ENCODE measurements at regions not wholly inside any gene's neighbourhood (a gene's known extent, or its start where the extent isn't known, plus 50 kb on each side); places are given as distances from the start of the nearest gene placed in this dataset.

DNA sequence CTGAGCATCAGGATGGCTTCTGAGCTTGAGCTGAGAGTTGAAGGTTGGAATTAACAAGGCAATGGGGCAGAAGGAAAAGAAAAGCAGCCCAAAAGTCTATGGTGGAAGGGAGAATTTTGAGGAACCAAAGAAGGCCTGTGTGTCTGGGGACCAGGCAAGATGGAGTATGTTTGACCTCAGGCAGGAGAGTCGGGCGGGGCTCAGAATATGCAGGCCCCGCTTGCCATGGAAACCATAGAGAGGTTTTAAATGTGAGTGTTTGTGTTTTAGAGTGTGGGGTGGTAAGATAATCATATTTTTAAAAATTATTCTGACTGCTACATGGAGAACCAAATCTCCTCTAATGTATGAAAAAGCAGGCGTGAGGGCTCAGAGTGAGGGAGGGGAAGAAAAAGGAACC lies 174.0 kb upstream of the PPP2R2B start:
- Histone ChIP-seq H3K27me3 (peaks cover 5% of the 10 kb centered on the region), H3K4me3 (no peak overlapping the region), H3K4me1 (ENCODE audit: insufficient read depth) (no peaks in the 10 kb centered on the region), H3K27ac (no peak overlapping the region), H3K4me2 (no peak overlapping the region), H3K9me3 (ENCODE audit: low read depth) (no peaks in the 10 kb centered on the region), H4K20me1 (ENCODE audit: insufficient read depth, poor library complexity, severe bottlenecking) (no peaks in the 10 kb centered on the region), H3K9me2 (replicated peaks; ENCODE audit: insufficient read depth) (no peaks in the 10 kb centered on the region), H3K36me3 (replicated peaks; ENCODE audit: insufficient read depth, low read depth) (no peaks in the 10 kb centered on the region), H2AFZ (no peak overlapping the region), H3K79me2 (no peaks in the 10 kb centered on the region)
- TF ChIP-seq, protein P1, sequence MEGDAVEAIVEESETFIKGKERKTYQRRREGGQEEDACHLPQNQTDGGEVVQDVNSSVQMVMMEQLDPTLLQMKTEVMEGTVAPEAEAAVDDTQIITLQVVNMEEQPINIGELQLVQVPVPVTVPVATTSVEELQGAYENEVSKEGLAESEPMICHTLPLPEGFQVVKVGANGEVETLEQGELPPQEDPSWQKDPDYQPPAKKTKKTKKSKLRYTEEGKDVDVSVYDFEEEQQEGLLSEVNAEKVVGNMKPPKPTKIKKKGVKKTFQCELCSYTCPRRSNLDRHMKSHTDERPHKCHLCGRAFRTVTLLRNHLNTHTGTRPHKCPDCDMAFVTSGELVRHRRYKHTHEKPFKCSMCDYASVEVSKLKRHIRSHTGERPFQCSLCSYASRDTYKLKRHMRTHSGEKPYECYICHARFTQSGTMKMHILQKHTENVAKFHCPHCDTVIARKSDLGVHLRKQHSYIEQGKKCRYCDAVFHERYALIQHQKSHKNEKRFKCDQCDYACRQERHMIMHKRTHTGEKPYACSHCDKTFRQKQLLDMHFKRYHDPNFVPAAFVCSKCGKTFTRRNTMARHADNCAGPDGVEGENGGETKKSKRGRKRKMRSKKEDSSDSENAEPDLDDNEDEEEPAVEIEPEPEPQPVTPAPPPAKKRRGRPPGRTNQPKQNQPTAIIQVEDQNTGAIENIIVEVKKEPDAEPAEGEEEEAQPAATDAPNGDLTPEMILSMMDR (IDR thresholded peaks at IDR 0.05; ENCODE audit: poor library complexity): no peak
- TF ChIP-seq EZH2phosphoT487 (IDR thresholded peaks at IDR 0.05; ENCODE audit: low read depth, severe bottlenecking, unreplicated experiment) (no peak), EZH2 (IDR thresholded peaks at IDR 0.05; ENCODE audit: borderline replicate concordance) (no peak)
- WGBS (ENCODE audit: low lambda C conversion rate, missing lambda C conversion rate): 98% methylated on average over 4 of the region's 4 CpGs
- DNase-seq (ENCODE audit: low spot score): no peak

DNA sequence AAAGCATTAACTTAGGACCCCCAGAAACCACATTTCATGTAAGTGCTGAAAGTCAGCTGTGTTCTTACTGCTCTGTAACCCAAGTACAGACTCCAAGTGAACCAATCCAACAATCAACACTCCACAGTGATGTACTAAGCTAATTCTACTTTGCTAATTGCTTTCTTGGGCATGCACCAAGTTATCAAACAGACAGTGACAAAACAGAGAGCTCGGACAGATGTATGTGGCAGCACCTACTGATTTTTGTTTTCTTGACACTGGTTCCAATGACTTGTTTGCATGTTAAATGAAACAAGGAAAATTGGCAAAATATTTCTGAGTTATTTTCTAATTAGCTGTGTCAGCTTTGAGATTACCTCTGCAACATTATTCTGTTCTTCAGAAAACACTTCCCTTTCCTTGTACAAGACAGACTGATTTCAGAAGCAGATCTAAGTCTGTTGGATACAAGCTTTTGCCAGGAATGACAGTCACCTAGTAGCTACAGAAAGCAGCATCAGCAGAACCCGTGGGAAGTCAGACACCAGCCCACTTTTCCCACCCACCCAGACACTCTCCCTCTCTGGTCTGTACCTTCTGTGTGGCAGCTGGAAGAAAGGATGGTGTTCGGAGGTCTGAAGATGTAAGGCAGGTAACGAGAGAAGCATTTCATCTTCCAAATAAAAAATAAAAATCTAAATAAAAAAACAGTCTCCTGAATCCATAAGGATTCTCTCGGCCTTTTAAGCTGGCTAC lies 176.7 kb upstream of the PPP2R2B start:
- no peaks in the 10 kb centered on the region for H3K36me3 ChIP-seq (replicated peaks; ENCODE audit: insufficient read depth, low read depth)
- 70% methylated on average over 5 of the region's 5 CpGs for WGBS (ENCODE audit: low lambda C conversion rate, missing lambda C conversion rate)
- DNase-seq (ENCODE audit: low spot score): no peak
- no peaks in the 10 kb centered on the region for H3K4me1 ChIP-seq (ENCODE audit: insufficient read depth)
- no peaks in the 10 kb centered on the region for H3K9me2 ChIP-seq (replicated peaks; ENCODE audit: insufficient read depth)
- H3K79me2 ChIP-seq: no peaks in the 10 kb centered on the region
- no peak overlapping the region for H3K27ac ChIP-seq
- peaks cover 5% of the 10 kb centered on the region for H3K27me3 ChIP-seq
- no peak overlapping the region for H2AFZ ChIP-seq
- no peaks in the 10 kb centered on the region for H3K9me3 ChIP-seq (ENCODE audit: low read depth)
- no peak overlapping the region for H3K4me3 ChIP-seq
- no peak overlapping the region for H3K4me2 ChIP-seq
- TF ChIP-seq, protein P1 (IDR thresholded peaks at IDR 0.05; ENCODE audit: poor library complexity): no peak
- no peak for TF ChIP-seq EZH2phosphoT487 (IDR thresholded peaks at IDR 0.05; ENCODE audit: low read depth, severe bottlenecking, unreplicated experiment)
- no peak for TF ChIP-seq EZH2 (IDR thresholded peaks at IDR 0.05; ENCODE audit: borderline replicate concordance)
- no peaks in the 10 kb centered on the region for H4K20me1 ChIP-seq (ENCODE audit: insufficient read depth, poor library complexity, severe bottlenecking)

DNA sequence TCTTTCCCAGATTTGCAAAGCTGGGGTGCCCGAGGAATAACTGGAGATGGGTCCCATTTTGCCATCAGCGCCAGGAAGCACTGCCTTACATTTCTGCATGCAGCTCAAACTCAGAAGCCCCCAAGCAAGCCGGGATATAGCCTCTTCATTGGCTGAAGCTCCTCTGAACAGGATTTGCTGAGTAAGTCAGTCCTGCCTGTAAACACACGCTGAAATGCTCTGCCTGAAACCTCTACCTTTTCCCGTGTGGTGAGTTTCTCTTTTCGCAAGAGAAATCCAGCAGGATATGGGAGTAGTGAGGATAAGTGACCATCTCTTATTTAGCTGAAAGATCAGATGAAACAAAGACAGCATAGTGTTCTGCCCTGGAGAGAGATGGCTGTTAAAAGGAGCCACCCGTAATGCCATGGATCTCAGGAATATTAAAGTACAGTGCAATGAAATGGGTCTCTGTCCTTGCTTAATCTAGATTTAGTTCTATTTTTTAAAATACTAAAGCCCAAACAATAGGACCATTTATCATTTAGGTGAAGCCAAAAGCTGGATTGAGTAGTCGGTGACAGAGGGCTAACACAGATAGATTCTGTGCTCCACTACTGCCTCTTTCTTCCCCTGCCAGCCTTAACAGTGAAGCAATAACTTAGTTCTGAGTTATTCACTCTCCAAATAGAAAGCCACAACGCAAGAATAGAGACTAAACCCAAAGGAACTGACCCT lies 177.5 kb upstream of the PPP2R2B start:
- Histone ChIP-seq H3K36me3 (replicated peaks; ENCODE audit: insufficient read depth, low read depth) (no peaks in the 10 kb centered on the region), H2AFZ (no peak overlapping the region), H3K79me2 (no peaks in the 10 kb centered on the region), H3K27me3 (peaks cover 5% of the 10 kb centered on the region), H3K9me2 (replicated peaks; ENCODE audit: insufficient read depth) (no peaks in the 10 kb centered on the region), H4K20me1 (ENCODE audit: insufficient read depth, poor library complexity, severe bottlenecking) (no peaks in the 10 kb centered on the region), H3K9me3 (ENCODE audit: low read depth) (no peaks in the 10 kb centered on the region), H3K4me3 (no peak overlapping the region), H3K4me1 (ENCODE audit: insufficient read depth) (no peaks in the 10 kb centered on the region), H3K4me2 (no peak overlapping the region), H3K27ac (no peak overlapping the region)
- 52% methylated on average over 9 of the region's 9 CpGs for WGBS (ENCODE audit: low lambda C conversion rate, missing lambda C conversion rate)
- TF ChIP-seq EZH2 (IDR thresholded peaks at IDR 0.05; ENCODE audit: borderline replicate concordance): no peak
- TF ChIP-seq, protein P1 (IDR thresholded peaks at IDR 0.05; ENCODE audit: poor library complexity): no peak
- DNase-seq (ENCODE audit: low spot score): no peak
